HG03039 (cell line): ENCODE measurements at regions not wholly inside any gene's neighbourhood (a gene's known extent, or its start where the extent isn't known, plus 50 kb on each side); places are given as distances from the start of the nearest gene placed in this dataset.

ENCODE experiments used
- ATAC-seq: cut with Tn5 transposase; IDR thresholded peaks from one replicate; pipeline ENCODE4 v1.9.1; 2021; ENCODE audit warnings: mild to moderate bottlenecking, moderate library complexity; ENCODE audit not compliant: unreplicated experiment

DNA sequence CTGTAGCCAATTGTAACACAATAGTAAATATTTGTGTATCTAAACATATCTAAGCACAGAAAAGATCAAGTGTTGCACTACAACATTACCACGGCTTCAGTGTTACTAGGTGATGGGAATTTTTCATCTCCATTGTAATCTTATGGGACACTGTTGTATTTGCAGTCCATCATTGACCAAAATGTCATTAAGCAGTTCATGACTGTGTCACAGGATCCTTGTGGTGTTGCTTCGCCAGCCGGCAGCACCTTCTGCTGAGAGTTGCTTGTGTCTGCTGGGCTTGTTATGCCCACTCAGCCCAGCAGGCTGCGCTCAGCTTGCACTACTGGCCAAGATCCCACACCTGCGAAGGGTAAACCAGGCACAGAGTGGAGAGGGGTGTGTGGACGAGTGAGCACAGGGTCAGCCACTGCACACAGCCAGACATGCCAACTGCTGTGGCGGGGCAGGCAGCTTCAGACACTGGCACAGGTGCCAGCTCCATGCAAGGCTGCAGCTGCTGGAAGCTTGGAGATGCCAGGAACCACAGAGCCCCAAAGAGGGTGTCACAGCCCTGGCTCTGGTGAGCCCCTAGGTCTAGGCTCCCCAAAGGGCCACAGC, 273.7 kb downstream of the CETN3 start:
- ATAC-seq: no peak

DNA sequence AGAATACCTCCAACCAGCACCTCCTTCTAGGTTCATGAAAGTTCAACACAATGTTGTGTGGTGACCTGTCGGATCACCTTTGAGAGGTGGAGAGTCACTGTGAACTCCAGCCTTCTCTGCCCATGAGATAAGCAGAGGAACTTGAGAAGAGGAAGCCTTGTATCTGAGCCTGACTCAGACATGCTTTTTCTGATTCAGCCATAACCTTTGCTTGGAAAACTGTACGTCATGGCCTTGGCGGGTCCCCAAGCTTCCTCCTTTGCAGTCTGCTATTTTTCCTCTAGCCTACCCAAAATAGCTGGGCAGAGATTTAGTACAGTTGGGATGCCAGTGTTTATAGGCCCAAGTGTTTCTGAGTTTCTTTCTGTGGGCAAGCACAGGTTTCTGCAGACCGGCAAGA, 274.7 kb downstream of the CETN3 start:
- ATAC-seq: no peak

DNA sequence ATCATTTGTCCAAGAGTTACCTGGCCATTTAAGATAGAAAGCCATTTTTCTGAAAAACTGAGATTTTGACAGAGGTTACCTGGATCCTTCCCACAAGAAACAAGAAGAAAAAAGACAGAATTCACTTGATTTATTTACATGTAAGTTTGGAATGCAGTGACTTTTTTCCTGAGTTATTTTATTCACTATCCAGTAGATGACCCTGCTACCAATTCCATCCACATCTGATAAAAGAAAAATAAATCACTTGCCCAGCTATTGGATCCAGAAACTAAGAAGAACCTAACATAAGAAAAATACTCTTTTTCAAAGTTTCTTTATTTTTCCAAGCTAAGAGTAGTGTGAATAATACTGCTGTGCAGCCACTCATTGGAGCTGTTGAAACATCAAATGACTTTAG, 275.2 kb downstream of the CETN3 start:
- no peak for ATAC-seq

GRCh38 chr5:90133941-90134340, 275.6 kb downstream of the CETN3 start:
- ATAC-seq: no peak

GRCh38 chr5:90131383-90132133, 278.0 kb downstream of the CETN3 start:
- peak; percentile 74 for ATAC-seq

DNA sequence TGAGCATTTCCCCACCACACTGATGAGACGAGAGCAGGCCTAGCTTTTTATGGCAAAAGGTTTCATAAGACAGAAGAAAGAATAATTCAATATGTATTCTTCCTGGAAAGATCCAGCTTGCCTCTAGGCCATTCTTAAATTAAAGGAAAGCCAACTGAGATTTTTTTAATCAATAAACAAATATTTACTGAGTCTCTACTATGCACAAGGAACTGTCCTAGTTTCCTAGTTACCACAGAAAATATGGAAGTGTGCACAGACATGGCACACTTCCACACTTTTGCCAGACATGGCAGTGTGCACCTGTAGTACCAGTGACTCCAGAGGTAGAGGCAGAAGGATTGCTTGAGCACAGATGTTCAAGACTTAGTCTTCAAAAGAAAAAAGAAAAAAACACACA, 281.0 kb downstream of the CETN3 start:
- no peak for ATAC-seq

GRCh38 chr5:90119531-90119971, 290.0 kb downstream of the CETN3 start:
- no peak for ATAC-seq

DNA sequence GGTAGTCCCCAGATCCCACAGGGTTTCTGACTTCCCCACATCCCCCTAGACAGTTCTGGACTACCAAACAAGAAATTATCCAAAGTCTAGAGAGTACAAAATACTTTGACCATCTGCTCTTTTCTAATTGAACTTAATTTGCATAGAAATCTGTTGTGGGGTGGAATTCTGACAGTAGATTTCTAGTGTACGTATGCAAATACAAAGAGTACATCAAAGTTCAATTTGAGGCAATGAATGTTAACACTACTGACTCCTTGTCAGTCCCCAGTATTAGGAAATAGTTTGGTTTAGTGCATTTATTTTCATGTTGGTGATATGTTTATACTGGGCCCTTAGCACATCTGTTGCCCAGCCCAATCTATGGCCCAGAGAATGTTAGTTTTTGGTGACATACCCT, 292.6 kb downstream of the CETN3 start:
- no peak for ATAC-seq

- ATAC-seq: no peak
Observed at GRCh38 chr5:90113108-90113507, 296.4 kb downstream of the CETN3 start.

DNA sequence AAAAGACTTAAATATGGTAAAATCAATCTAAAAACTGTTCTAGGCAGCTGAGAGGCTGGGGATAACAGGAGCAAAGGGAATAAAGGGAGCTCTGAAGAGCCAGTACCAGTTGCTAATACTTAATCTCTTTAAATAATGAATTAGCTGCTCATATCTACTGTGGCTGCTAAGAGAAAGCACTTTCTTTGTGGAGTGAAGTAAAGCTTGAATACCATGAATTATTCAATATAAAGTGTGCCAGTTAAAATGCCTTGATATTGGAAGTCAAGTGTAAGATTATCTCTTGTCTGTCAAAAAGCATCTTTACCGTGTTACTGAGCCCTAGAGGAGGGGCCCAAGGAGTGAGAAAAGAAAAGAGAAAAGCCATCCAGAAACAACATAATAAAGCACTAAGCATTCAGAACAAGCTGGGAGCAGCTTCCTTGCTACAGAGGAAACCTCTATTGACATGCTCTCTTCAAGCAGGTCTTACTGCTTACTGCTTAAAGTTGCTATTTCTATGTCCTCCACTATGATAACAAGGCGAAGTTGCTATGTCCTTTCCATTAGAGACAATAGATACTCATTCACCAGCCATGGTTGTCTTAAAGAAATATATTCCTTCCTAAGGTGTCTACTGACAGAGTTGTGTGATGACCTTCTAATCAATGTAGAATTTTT, 297.4 kb downstream of the CETN3 start:
- ATAC-seq: no peak

- ATAC-seq: no peak
Observed at GRCh38 chr5:90111364-90112032, 298.1 kb downstream of the CETN3 start.

GRCh38 chr5:90109285-90109684, 300.3 kb downstream of the CETN3 start:
- no peak for ATAC-seq

GRCh38 chr5:90099099-90099498, 310.5 kb downstream of the CETN3 start:
- no peak for ATAC-seq

- ATAC-seq: no peak
Observed at GRCh38 chr5:90097082-90097477, 312.5 kb downstream of the CETN3 start.

GRCh38 chr5:90096415-90097081, 313.0 kb downstream of the CETN3 start:
- no peak for ATAC-seq

- ATAC-seq: no peak
Observed at GRCh38 chr5:90095292-90096060, 314.1 kb downstream of the CETN3 start.

- no peak for ATAC-seq
Observed at GRCh38 chr5:90093751-90094485, 315.6 kb downstream of the CETN3 start.

GRCh38 chr5:90092734-90093133, 316.8 kb downstream of the CETN3 start:
- no peak for ATAC-seq

DNA sequence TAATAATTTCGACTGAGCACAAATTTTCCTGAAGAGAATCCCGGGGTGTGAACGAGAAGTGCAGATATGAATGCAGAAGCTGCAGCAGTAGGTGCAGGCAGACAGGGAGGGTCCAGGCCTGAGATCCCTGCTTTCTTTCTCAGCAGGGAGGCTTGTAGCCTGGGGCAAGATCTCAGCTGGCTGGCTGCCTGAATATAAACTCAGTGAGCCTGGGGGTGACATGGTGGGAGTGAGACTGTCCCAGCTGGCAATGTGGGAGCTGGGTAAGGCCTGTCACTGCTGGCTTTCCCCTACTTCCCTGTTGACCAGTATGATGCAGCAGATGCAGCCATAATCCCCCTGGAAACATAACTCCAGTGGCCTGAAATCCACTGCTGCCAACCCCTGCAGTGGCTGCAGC, 325.2 kb downstream of the CETN3 start:
- no peak for ATAC-seq
